ENCODE measurements at regions not wholly inside any gene's neighbourhood (a gene's known extent, or its start where the extent isn't known, plus 50 kb on each side); places are given as distances from the start of the nearest gene placed in this dataset.
"Not testable (repeated sequence)": the region's sequence is repeated elsewhere in the genome, so short reads cannot be mapped to it uniquely, and the experiment has no call there.

GRCh38 chr10:20656886-20657285 lies 240.2 kb downstream of the NEBL start:
- no peaks in the 10 kb centered on the region for H3K27me3 ChIP-seq (ENCODE audit: control insufficient read depth, insufficient read depth, low read length)
- no peaks in the 10 kb centered on the region for H3K4me1 ChIP-seq (ENCODE audit: control insufficient read depth, insufficient read depth, low read length)
- no peak overlapping the region for H4K5ac ChIP-seq (ENCODE audit: low read depth, low read length)
- H2AK9ac ChIP-seq (replicated peaks; ENCODE audit: low read depth, low read length, poor library complexity): no peak overlapping the region
- no peak overlapping the region for H2AFZ ChIP-seq (replicated peaks; ENCODE audit: low read length, poor library complexity)
- intact Hi-C loops (cut with micrococcal nuclease) (no loop called here), dilution Hi-C loops (cut with HindIII; ENCODE audit: low sequenced_read_pairs, unreplicated experiment) (no loop called here), in situ Hi-C loops (cut with MboI; ENCODE audit: low sequenced_read_pairs) (no loop called here)
- no peak overlapping the region for H2BK120ac ChIP-seq (ENCODE audit: low read depth, low read length)
- H3K9ac ChIP-seq (ENCODE audit: low read depth, low read length): no peak overlapping the region
- H3K4me3 ChIP-seq (ENCODE audit: insufficient read depth, low read depth, low read length): no peak overlapping the region
- no peaks in the 10 kb centered on the region for H3K36me3 ChIP-seq (ENCODE audit: control insufficient read depth, insufficient read depth, low read length)
- no peaks in the 10 kb centered on the region for H3K79me1 ChIP-seq (ENCODE audit: low read depth in 1 of 2, low read length in 2 of 2)
- no peaks in the 10 kb centered on the region for H3K9me1 ChIP-seq (ENCODE audit: insufficient read depth, low read length)
- TF ChIP-seq ELK1 (IDR thresholded peaks at IDR 0.05; ENCODE audit: borderline replicate concordance, low read depth, low read length) (no peak), CHD1 (IDR thresholded peaks at IDR 0.05; ENCODE audit: low read depth, low read length) (no peak), BHLHE40 (IDR thresholded peaks at IDR 0.05; ENCODE audit: low read depth, low read length) (no peak), SMC3 (IDR thresholded peaks at IDR 0.05; ENCODE audit: low read depth, low read length) (no peak), MXI1 (IDR thresholded peaks at IDR 0.05; ENCODE audit: borderline replicate concordance, low read depth, low read length) (no peak), CEBPB (IDR thresholded peaks at IDR 0.05; ENCODE audit: low read depth, low read length) (no peak), MAZ (IDR thresholded peaks at IDR 0.05; ENCODE audit: borderline replicate concordance, low read depth, low read length) (no peak), MAFK (IDR thresholded peaks at IDR 0.05; ENCODE audit: low read depth, low read length) (no peak), FOS (IDR thresholded peaks at IDR 0.05; ENCODE audit: low read depth, low read length) (no peak)
- no peak overlapping the region for H4K91ac ChIP-seq (ENCODE audit: insufficient read depth, low read depth, low read length)
- DNase-seq: no peak
- no peak overlapping the region for H3K27ac ChIP-seq (ENCODE audit: insufficient read depth, low read length)
- CTCF ChIA-PET: no interaction called here
- H3K9me3 ChIP-seq (ENCODE audit: control insufficient read depth, insufficient read depth, low read length): peaks cover 2% of the 10 kb centered on the region; the same call in 1 of the 2 replicates
- H2BK15ac ChIP-seq (ENCODE audit: low read depth, low read length): no peak overlapping the region
- no peak overlapping the region for H2BK5ac ChIP-seq (ENCODE audit: low read depth, low read length, poor library complexity, severe bottlenecking)
- no peak overlapping the region for H3K18ac ChIP-seq (ENCODE audit: low read depth, low read length)
- H3K56ac ChIP-seq (ENCODE audit: extremely low read depth, insufficient read depth, low read length): no peak overlapping the region
- no peak overlapping the region for H2BK20ac ChIP-seq (ENCODE audit: low read depth, low read length)
- ATAC-seq (ENCODE audit: low read depth): no peak
- no peak overlapping the region for H4K8ac ChIP-seq (ENCODE audit: low read depth in 2 of 2, low read length in 2 of 2)
- H3K14ac ChIP-seq (replicated peaks; ENCODE audit: low read depth, low read length): no peak overlapping the region
- POLR2A ChIA-PET (ENCODE audit: unreplicated experiment): no interaction called here
- no peaks in the 10 kb centered on the region for H4K20me1 ChIP-seq (ENCODE audit: insufficient read depth, low read length)
- WGBS, 2 experiments (ENCODE audit: extremely low coverage in 2 of 2, insufficient read length in 1 of 2): no CpG with 5 or more reads among the region's 3 CpGs
- no peak overlapping the region for H3K4ac ChIP-seq (ENCODE audit: low read depth, low read length)
- no TSS peak for BruUV-seq (replicated peaks)
- H3K23ac ChIP-seq (ENCODE audit: low read depth, low read length): no peak overlapping the region
- no peak overlapping the region for H3K4me2 ChIP-seq (ENCODE audit: low read depth, low read length)
- no peak overlapping the region for H2AK5ac ChIP-seq (ENCODE audit: low read depth, low read length)

- POLR2A ChIA-PET (ENCODE audit: unreplicated experiment); BruUV-seq (replicated peaks): not testable (repeated sequence)
These were observed 244.7 kb downstream of the NEBL start for GRCh38 chr10:20652424-20652823.

More at GRCh38 chr10:20652424-20652823, 244.7 kb downstream of the NEBL start:
- H4K91ac ChIP-seq (ENCODE audit: insufficient read depth, low read depth, low read length); H3K9ac ChIP-seq (ENCODE audit: low read depth, low read length); H2BK5ac ChIP-seq (ENCODE audit: low read depth, low read length, poor library complexity, severe bottlenecking); intact Hi-C loops (cut with micrococcal nuclease); H3K27me3 ChIP-seq (ENCODE audit: control insufficient read depth, insufficient read depth, low read length); H4K5ac ChIP-seq (ENCODE audit: low read depth, low read length); H2AK9ac ChIP-seq (replicated peaks; ENCODE audit: low read depth, low read length, poor library complexity); H3K9me1 ChIP-seq (ENCODE audit: insufficient read depth, low read length); H3K18ac ChIP-seq (ENCODE audit: low read depth, low read length); H3K27ac ChIP-seq (ENCODE audit: insufficient read depth, low read length); in situ Hi-C loops (cut with MboI; ENCODE audit: low sequenced_read_pairs); H3K4me2 ChIP-seq (ENCODE audit: low read depth, low read length); H2BK120ac ChIP-seq (ENCODE audit: low read depth, low read length); H4K20me1 ChIP-seq (ENCODE audit: insufficient read depth, low read length); DNase-seq; H4K8ac ChIP-seq (ENCODE audit: low read depth in 2 of 2, low read length in 2 of 2); H2BK20ac ChIP-seq (ENCODE audit: low read depth, low read length); H3K4me1 ChIP-seq (ENCODE audit: control insufficient read depth, insufficient read depth, low read length); H3K79me1 ChIP-seq (ENCODE audit: low read depth in 1 of 2, low read length in 2 of 2); H2AFZ ChIP-seq (replicated peaks; ENCODE audit: low read length, poor library complexity); CTCF ChIA-PET; dilution Hi-C loops (cut with HindIII; ENCODE audit: low sequenced_read_pairs, unreplicated experiment); H3K36me3 ChIP-seq (ENCODE audit: control insufficient read depth, insufficient read depth, low read length); H3K4ac ChIP-seq (ENCODE audit: low read depth, low read length); H2AK5ac ChIP-seq (ENCODE audit: low read depth, low read length); ATAC-seq (ENCODE audit: low read depth); H2BK15ac ChIP-seq (ENCODE audit: low read depth, low read length); H3K56ac ChIP-seq (ENCODE audit: extremely low read depth, insufficient read depth, low read length); H3K14ac ChIP-seq (replicated peaks; ENCODE audit: low read depth, low read length); H3K4me3 ChIP-seq (ENCODE audit: insufficient read depth, low read depth, low read length); H3K23ac ChIP-seq (ENCODE audit: low read depth, low read length); H3K9me3 ChIP-seq (ENCODE audit: control insufficient read depth, insufficient read depth, low read length): not testable (repeated sequence)
- WGBS, 2 experiments (ENCODE audit: extremely low coverage in 2 of 2, insufficient read length in 1 of 2): no CpG with 5 or more reads among the region's 5 CpGs

Measured in IMR-90 (cell line).